Bronchial epithelial cell (primary cell): ENCODE measurements at regions not wholly inside any gene's neighbourhood (a gene's known extent, or its start where the extent isn't known, plus 50 kb on each side); places are given as distances from the start of the nearest gene placed in this dataset.

Source experiments
- DNase-seq: peaks from one replicate; pipeline ENCODE4 v3.0.0-alpha.2; 2010; ENCODE audit warnings: low read depth
- FAIRE-seq: peaks from 2 replicates; lab custom pipeline; 2011; peaks lifted over from hg19 to GRCh38; lab: Jason Lieb, UNC
- H3K27me3 ChIP-seq: 2 replicates; pipeline ENCODE4 v1.5.1; 2011; ENCODE audit warnings: low read length; ENCODE audit not compliant: control insufficient read depth, insufficient read depth
- H3K36me3 ChIP-seq: 2 replicates; pipeline ENCODE4 v1.5.1; 2011; ENCODE audit warnings: low read length; ENCODE audit not compliant: control insufficient read depth, insufficient read depth
- H3K4me3 ChIP-seq: 2 replicates; pipeline ENCODE4 v1.5.1; 2011; ENCODE audit warnings: mild to moderate bottlenecking, low read depth, low read length, control low read depth
- CTCF ChIP-seq: IDR thresholded peaks from 2 replicates; pipeline ENCODE4 v1.5.1; 2011; ENCODE audit warnings: mild to moderate bottlenecking, moderate library complexity, low read length, control low read depth, inconsistent platforms; ENCODE audit not compliant: insufficient read depth, severe bottlenecking

DNA sequence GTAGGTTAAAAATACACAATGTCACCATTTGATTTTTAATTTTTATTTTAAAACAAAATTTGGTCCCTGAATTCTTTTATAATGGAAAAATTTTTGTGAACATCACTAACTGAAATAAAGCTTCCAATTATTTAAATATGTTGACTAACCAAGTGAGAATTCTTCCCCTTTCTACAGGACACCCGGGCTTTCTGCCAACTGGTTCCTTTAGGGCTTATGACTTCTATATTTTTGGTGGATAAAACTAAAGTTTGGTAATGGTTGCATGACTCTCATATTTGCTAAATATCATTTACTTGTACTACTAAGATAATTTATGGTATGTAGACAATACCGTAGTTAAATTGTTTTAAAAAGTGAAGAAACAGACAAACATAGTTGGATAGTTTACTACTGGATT lies 291.0 kb upstream of the DOK6 start:
- Histone ChIP-seq H3K36me3 (no peaks in the 10 kb centered on the region), H3K27me3 (no peaks in the 10 kb centered on the region), H3K4me3 (no peak overlapping the region)
- TF ChIP-seq CTCF = no peak
- DNase-seq = no peak
- no peak for FAIRE-seq

- no peak for DNase-seq
Observed at GRCh38 chr18:69120833-69121232, 279.9 kb upstream of the DOK6 start.

GRCh38 chr18:69123421-69123820 lies 277.3 kb upstream of the DOK6 start:
- no peaks in the 10 kb centered on the region for H3K27me3 ChIP-seq
- no peak for DNase-seq
- H3K4me3 ChIP-seq = no peak overlapping the region
- H3K36me3 ChIP-seq = no peaks in the 10 kb centered on the region
- no peak for TF ChIP-seq CTCF
- FAIRE-seq = no peak

More at GRCh38 chr18:69120833-69121232, 279.9 kb upstream of the DOK6 start:
- no peak for TF ChIP-seq CTCF
- Histone ChIP-seq H3K4me3 (no peak overlapping the region), H3K36me3 (no peaks in the 10 kb centered on the region), H3K27me3 (no peaks in the 10 kb centered on the region)
- no peak for FAIRE-seq

DNA sequence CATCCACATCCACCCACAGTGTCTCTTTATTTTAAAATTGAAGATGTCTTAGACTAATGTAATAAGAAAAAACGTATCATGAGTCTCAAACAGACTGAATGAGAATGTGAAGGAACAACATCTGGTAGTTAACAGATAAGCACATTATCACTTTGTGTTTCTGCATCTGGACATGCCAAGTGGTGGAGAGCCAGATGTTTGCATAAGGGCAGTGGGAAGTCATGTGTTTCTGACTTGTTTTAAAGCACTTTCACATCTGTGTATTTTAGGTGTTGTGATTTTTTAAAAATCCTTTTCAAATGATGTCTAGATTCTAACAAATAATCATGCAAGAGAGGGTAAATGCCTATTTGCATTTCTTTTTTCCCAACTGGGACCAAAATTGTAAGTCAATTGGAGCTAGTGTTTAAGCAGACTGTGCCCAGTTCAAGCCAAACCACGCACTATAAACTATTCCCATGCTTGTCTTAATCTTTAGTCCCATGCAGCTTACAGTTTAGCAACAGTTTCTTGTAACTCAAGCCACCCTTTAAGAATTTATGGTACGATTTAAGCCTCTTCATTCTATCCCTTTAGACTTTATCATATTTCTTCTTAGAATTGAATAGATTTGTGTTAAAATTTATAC lies 272.7 kb upstream of the DOK6 start:
- DNase-seq (no peak), FAIRE-seq (no peak)
- Histone ChIP-seq H3K27me3 (no peaks in the 10 kb centered on the region), H3K36me3 (no peaks in the 10 kb centered on the region), H3K4me3 (no peak overlapping the region)
- TF ChIP-seq CTCF = no peak

- TF ChIP-seq CTCF = no peak
- FAIRE-seq (no peak), DNase-seq (no peak)
- Histone ChIP-seq H3K36me3 (no peaks in the 10 kb centered on the region), H3K27me3 (no peaks in the 10 kb centered on the region), H3K4me3 (no peak overlapping the region)
Observed at GRCh38 chr18:69128566-69128965, 272.1 kb upstream of the DOK6 start.

GRCh38 chr18:69128978-69129377 lies 271.7 kb upstream of the DOK6 start:
- FAIRE-seq (no peak), DNase-seq (no peak)
- Histone ChIP-seq H3K4me3 (no peak overlapping the region), H3K27me3 (no peaks in the 10 kb centered on the region), H3K36me3 (no peaks in the 10 kb centered on the region)
- no peak for TF ChIP-seq CTCF
